ENCODE measurements at regions not wholly inside any gene's neighbourhood (a gene's known extent, or its start where the extent isn't known, plus 50 kb on each side); places are given as distances from the start of the nearest gene placed in this dataset.

- TF ChIP-seq CTCF (conservative IDR thresholded peaks at IDR 0.05; ENCODE audit: low read depth, low read length) (no peak), EZH2 (IDR thresholded peaks at IDR 0.05; ENCODE audit: borderline replicate concordance, low read depth, low read length, poor library complexity, severe bottlenecking) (no peak)
Observed at GRCh38 chr7:67451306-67451705, 454.7 kb downstream of the TYW1 start.

Measured in A673 (cell line).